ENCODE measurements at regions not wholly inside any gene's neighbourhood (a gene's known extent, or its start where the extent isn't known, plus 50 kb on each side); places are given as distances from the start of the nearest gene placed in this dataset.

DNA sequence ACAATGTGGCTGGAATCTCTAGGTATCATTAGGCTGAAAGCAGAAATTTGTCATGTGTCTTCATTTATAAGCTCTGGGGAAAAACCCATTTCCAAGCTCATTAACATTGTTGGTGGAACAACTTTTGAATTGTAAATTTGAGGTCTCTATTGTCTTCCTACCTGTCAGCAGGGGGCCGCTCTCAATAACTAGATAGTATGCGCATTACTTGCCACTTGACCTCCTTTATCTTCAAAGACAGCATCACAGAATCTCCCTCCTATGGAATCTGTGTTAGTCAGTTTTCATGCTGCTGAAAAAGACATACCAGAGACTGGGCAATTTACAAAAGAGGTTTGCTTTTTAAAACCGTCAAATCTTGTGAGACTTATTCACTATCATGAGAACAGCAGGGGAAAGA is 223.1 kb downstream of the CALCRL start:
- DNase-seq (no peak), ATAC-seq (no peak)
- H3K36me3 Mint-ChIP-seq, result no peaks in the 10 kb centered on the region
- no peaks in the 10 kb centered on the region for H3K9me3 ChIP-seq (ENCODE audit: control insufficient read depth in 2 of 3, low read length in 3 of 3)
- H3K27me3 Mint-ChIP-seq, result peaks cover 0 to 3% (median 0%) of the 10 kb centered on the region in 5 donors
- H3K4me1 ChIP-seq (ENCODE audit: control insufficient read depth in 2 of 2, insufficient read depth in 2 of 2, low read length in 2 of 2), result no peaks in the 10 kb centered on the region
- no peaks in the 10 kb centered on the region for H3K36me3 ChIP-seq (ENCODE audit: control insufficient read depth in 2 of 3, insufficient read depth in 3 of 3, low read length in 3 of 3)
- no peaks in the 10 kb centered on the region for H3K4me1 Mint-ChIP-seq
- intact Hi-C loops (cut with micrococcal nuclease), result no loop called here
- no peak overlapping the region for H3K4me3 ChIP-seq (ENCODE audit: low read length)
- H3K9me3 Mint-ChIP-seq, result peaks cover 0 to 13% (median 6%) of the 10 kb centered on the region in 11 donors
- no peak overlapping the region for H3K27ac ChIP-seq (ENCODE audit: low read depth, low read length)
- no peak overlapping the region for H3K27ac Mint-ChIP-seq
- no peaks in the 10 kb centered on the region for H3K27me3 ChIP-seq (ENCODE audit: control insufficient read depth in 2 of 2, insufficient read depth in 2 of 2, low read length in 2 of 2)
- ChIA-PET POLR2A (no interaction called here), CTCF (no interaction called here)
- no peak overlapping the region for H3K4me3 Mint-ChIP-seq

DNA sequence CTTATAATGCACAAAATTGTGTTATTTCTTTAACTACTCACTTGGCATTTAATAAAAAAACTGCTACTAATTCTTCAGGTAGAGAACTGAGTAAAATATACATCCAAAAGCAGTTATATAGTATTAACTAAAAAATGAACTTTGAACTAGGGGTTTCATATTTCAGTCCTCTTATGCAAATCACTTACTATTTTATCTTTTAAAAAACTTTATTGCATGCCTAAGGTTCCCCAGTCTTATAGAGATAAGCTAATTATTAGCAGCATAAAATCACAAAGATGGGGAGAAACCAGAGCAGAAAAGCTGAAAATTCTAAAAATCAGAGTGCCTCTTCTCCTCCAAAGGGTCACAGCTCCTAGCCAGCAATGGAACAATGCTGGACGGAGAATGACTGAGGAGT is 228.0 kb downstream of the CALCRL start:
- no peak for ATAC-seq
- ChIA-PET CTCF (no interaction called here), POLR2A (no interaction called here)
- Histone ChIP-seq H3K4me1 (ENCODE audit: control insufficient read depth in 2 of 2, insufficient read depth in 2 of 2, low read length in 2 of 2) (no peaks in the 10 kb centered on the region), H3K4me3 (ENCODE audit: low read length) (no peak overlapping the region), H3K36me3 (ENCODE audit: control insufficient read depth in 2 of 3, insufficient read depth in 3 of 3, low read length in 3 of 3) (no peaks in the 10 kb centered on the region), H3K27me3 (ENCODE audit: control insufficient read depth in 2 of 2, insufficient read depth in 2 of 2, low read length in 2 of 2) (no peaks in the 10 kb centered on the region), H3K27ac (ENCODE audit: low read depth, low read length) (no peak overlapping the region), H3K9me3 (ENCODE audit: control insufficient read depth in 2 of 3, low read length in 3 of 3) (no peaks in the 10 kb centered on the region)
- Mint-ChIP-seq H3K4me1 (no peaks in the 10 kb centered on the region), H3K9me3 (peaks cover 0 to 13% (median 4%) of the 10 kb centered on the region in 11 donors), H3K4me3 (no peak overlapping the region), H3K27ac (no peak overlapping the region), H3K36me3 (no peaks in the 10 kb centered on the region), H3K27me3 (peaks cover 0 to 3% (median 0%) of the 10 kb centered on the region in 5 donors)
- intact Hi-C loops (cut with micrococcal nuclease), result no loop called here
- DNase-seq, result no peak

DNA sequence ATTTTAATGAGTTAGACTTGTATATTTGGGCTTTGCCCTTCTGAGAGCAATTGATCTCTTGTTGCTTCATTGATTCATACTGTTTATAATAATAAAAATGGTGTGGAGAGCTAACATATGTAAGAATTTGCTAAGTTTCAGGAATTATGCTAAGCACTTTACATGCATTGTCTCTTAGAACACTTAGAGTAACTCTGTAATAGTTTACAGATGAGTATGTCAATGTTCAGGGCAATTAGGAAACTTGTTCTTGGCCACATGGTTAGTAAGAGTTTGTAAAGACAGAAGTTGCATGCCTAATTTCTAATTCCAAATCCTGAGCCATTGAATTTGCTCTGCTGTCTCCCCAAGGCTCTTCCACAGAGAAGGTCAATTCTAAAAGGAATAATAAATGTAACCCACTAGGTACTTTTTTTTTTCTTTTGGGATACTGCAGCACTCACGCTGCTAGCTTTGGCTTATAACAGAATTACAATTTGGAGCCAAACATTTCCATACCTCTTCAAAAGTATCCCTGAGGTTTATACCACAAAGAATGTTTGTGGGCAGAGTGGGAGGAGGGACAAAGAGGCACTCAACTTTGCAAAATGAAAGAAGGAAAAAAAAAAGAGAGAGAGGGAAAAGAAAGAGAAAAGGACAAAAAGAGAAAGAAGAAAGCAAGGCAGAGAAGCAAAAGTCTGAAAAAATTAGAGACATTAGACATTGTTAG is 232.4 kb downstream of the CALCRL start:
- intact Hi-C loops (cut with micrococcal nuclease), result no loop called here
- H3K36me3 Mint-ChIP-seq, result no peaks in the 10 kb centered on the region
- Histone ChIP-seq H3K36me3 (ENCODE audit: control insufficient read depth in 2 of 3, insufficient read depth in 3 of 3, low read length in 3 of 3) (no peaks in the 10 kb centered on the region), H3K27me3 (ENCODE audit: control insufficient read depth in 2 of 2, insufficient read depth in 2 of 2, low read length in 2 of 2) (no peaks in the 10 kb centered on the region), H3K4me1 (ENCODE audit: control insufficient read depth in 2 of 2, insufficient read depth in 2 of 2, low read length in 2 of 2) (no peaks in the 10 kb centered on the region), H3K4me3 (ENCODE audit: low read length) (no peak overlapping the region), H3K27ac (ENCODE audit: low read depth, low read length) (no peak overlapping the region), H3K9me3 (ENCODE audit: control insufficient read depth in 2 of 3, low read length in 3 of 3) (no peaks in the 10 kb centered on the region)
- no peak for ATAC-seq
- ChIA-PET POLR2A (no interaction called here), CTCF (no interaction called here)
- H3K27me3 Mint-ChIP-seq, result peaks cover 0 to under 1% (median 0%) of the 10 kb centered on the region in 5 donors
- H3K27ac Mint-ChIP-seq, result no peak overlapping the region
- DNase-seq, result no peak
- peaks cover 0 to 8% (median 3%) of the 10 kb centered on the region in 11 donors for H3K9me3 Mint-ChIP-seq
- no peaks in the 10 kb centered on the region for H3K4me1 Mint-ChIP-seq
- H3K4me3 Mint-ChIP-seq, result no peak overlapping the region

DNA sequence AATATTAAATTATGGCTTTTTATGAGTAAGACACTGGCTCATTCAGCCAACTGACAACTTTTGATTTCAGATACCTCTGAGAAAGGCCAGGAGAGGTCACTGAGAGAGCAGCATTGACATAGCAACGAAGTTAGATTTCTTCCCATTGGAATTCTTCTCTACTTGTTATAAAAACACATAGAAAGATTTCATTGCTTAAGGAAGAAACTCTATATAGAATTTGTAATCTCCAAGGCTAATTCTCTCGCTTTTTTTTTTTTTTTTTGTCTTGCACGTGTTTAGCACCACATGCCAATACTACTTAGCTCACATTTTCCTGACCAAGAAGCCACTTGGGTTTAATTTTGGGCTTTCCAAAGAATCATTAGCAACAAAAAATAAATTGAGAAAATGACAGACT is 233.7 kb downstream of the CALCRL start:
- Histone ChIP-seq H3K4me1 (ENCODE audit: control insufficient read depth in 2 of 2, insufficient read depth in 2 of 2, low read length in 2 of 2) (no peaks in the 10 kb centered on the region), H3K36me3 (ENCODE audit: control insufficient read depth in 2 of 3, insufficient read depth in 3 of 3, low read length in 3 of 3) (no peaks in the 10 kb centered on the region), H3K9me3 (ENCODE audit: control insufficient read depth in 2 of 3, low read length in 3 of 3) (no peaks in the 10 kb centered on the region), H3K4me3 (ENCODE audit: low read length) (no peak overlapping the region), H3K27me3 (ENCODE audit: control insufficient read depth in 2 of 2, insufficient read depth in 2 of 2, low read length in 2 of 2) (no peaks in the 10 kb centered on the region), H3K27ac (ENCODE audit: low read depth, low read length) (no peak overlapping the region)
- H3K4me1 Mint-ChIP-seq, result no peaks in the 10 kb centered on the region
- ChIA-PET POLR2A (no interaction called here), CTCF (no interaction called here)
- DNase-seq, result no peak
- intact Hi-C loops (cut with micrococcal nuclease), result no loop called here
- no peaks in the 10 kb centered on the region for H3K27me3 Mint-ChIP-seq
- H3K36me3 Mint-ChIP-seq, result no peaks in the 10 kb centered on the region
- no peak overlapping the region for H3K4me3 Mint-ChIP-seq
- no peak for ATAC-seq
- peaks cover 0 to 12% (median 6%) of the 10 kb centered on the region in 11 donors for H3K9me3 Mint-ChIP-seq
- no peak overlapping the region for H3K27ac Mint-ChIP-seq

DNA sequence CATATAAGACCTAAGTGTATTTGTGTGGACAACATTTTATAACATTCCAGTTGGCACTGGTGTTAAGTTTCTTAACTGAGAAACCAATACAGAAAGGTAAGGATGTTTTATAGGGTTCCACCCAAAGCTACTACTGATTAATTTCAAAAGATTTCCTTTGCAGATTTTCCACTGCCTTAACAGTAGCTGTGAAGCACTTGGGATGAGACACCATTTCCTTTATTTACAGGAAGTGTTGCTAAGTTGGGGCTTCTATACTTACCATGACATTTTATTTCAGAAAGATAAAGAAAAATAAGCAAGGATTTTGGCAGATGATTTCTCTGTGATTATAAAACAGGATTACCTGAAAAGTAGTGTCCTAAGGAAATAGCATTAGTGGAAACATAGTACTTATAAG is 234.3 kb downstream of the CALCRL start:
- H3K4me3 ChIP-seq (ENCODE audit: low read length), result no peak overlapping the region
- H3K4me1 Mint-ChIP-seq, result no peaks in the 10 kb centered on the region
- no peak overlapping the region for H3K27ac Mint-ChIP-seq
- no peaks in the 10 kb centered on the region for H3K36me3 ChIP-seq (ENCODE audit: control insufficient read depth in 2 of 3, insufficient read depth in 3 of 3, low read length in 3 of 3)
- H3K27me3 ChIP-seq (ENCODE audit: control insufficient read depth in 2 of 2, insufficient read depth in 2 of 2, low read length in 2 of 2), result no peaks in the 10 kb centered on the region
- no peak overlapping the region for H3K4me3 Mint-ChIP-seq
- POLR2A ChIA-PET, result no interaction called here
- peaks cover 0 to 16% (median 6%) of the 10 kb centered on the region in 11 donors for H3K9me3 Mint-ChIP-seq
- H3K27ac ChIP-seq (ENCODE audit: low read depth, low read length), result no peak overlapping the region
- H3K4me1 ChIP-seq (ENCODE audit: control insufficient read depth in 2 of 2, insufficient read depth in 2 of 2, low read length in 2 of 2), result no peaks in the 10 kb centered on the region
- DNase-seq (no peak), ATAC-seq (no peak)
- CTCF ChIA-PET, result no interaction called here
- H3K9me3 ChIP-seq (ENCODE audit: control insufficient read depth in 2 of 3, low read length in 3 of 3), result no peaks in the 10 kb centered on the region
- H3K36me3 Mint-ChIP-seq, result no peaks in the 10 kb centered on the region
- no peaks in the 10 kb centered on the region for H3K27me3 Mint-ChIP-seq
- intact Hi-C loops (cut with micrococcal nuclease), result no loop called here

GRCh38 chr2:187210726-187211125 is 237.3 kb downstream of the CALCRL start:
- ChIA-PET POLR2A (interaction anchor here (0.6 kb wide), 1 partner anchor 31 kb away, joined by 3 read pairs; no protein-coding TSS in a partner anchor), CTCF (no interaction called here)
- H3K4me3 Mint-ChIP-seq, result no peak overlapping the region
- no peaks in the 10 kb centered on the region for H3K27me3 Mint-ChIP-seq
- no peak for DNase-seq
- no peak overlapping the region for H3K4me3 ChIP-seq (ENCODE audit: low read length)
- H3K36me3 ChIP-seq (ENCODE audit: control insufficient read depth in 2 of 3, insufficient read depth in 3 of 3, low read length in 3 of 3), result no peaks in the 10 kb centered on the region
- no peak overlapping the region for H3K27ac ChIP-seq (ENCODE audit: low read depth, low read length)
- no peaks in the 10 kb centered on the region for H3K4me1 Mint-ChIP-seq
- no peaks in the 10 kb centered on the region for H3K27me3 ChIP-seq (ENCODE audit: control insufficient read depth in 2 of 2, insufficient read depth in 2 of 2, low read length in 2 of 2)
- ATAC-seq, result no peak
- H3K9me3 Mint-ChIP-seq, result peaks cover 0 to 16% (median 6%) of the 10 kb centered on the region in 11 donors
- no peak overlapping the region for H3K27ac Mint-ChIP-seq
- no peaks in the 10 kb centered on the region for H3K36me3 Mint-ChIP-seq
- intact Hi-C loops (cut with micrococcal nuclease), result no loop called here
- no peaks in the 10 kb centered on the region for H3K9me3 ChIP-seq (ENCODE audit: control insufficient read depth in 2 of 3, low read length in 3 of 3)
- H3K4me1 ChIP-seq (ENCODE audit: control insufficient read depth in 2 of 2, insufficient read depth in 2 of 2, low read length in 2 of 2), result no peaks in the 10 kb centered on the region

DNA sequence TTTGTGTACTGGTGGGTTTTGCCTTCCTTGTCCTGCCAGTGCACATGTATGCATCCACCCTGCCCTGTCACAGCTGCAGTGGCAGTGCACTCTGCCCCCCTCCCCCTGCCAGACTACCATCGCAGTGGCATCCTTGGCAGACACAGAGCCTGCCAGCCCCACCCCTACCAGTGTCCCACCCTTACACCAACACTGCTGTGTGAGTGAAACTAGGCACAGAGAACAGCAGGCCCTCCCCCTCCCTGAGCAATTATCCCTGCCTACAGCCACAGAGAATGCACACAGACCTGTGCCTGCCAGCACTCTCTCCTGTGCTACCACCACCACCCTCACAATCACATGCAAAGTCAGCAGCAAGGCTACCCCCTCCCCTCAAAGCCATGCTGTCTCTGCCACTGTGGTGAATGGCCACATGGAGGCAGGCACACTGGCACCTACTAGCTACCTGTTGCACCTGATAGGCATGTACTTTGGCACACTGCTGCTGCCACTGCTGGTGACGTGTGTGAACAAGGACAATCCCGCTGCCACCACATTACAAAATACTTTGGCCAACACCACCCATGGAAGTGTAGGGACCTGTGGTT is 239.8 kb downstream of the CALCRL start:
- no peak for ATAC-seq
- DNase-seq, result no peak
- Mint-ChIP-seq H3K36me3 (no peaks in the 10 kb centered on the region), H3K27me3 (no peaks in the 10 kb centered on the region), H3K4me1 (no peaks in the 10 kb centered on the region), H3K4me3 (no peak overlapping the region), H3K27ac (no peak overlapping the region), H3K9me3 (peaks cover 0 to 16% (median 6%) of the 10 kb centered on the region in 11 donors)
- Histone ChIP-seq H3K4me3 (ENCODE audit: low read length) (no peak overlapping the region), H3K27ac (ENCODE audit: low read depth, low read length) (no peak overlapping the region), H3K27me3 (ENCODE audit: control insufficient read depth in 2 of 2, insufficient read depth in 2 of 2, low read length in 2 of 2) (no peaks in the 10 kb centered on the region), H3K9me3 (ENCODE audit: control insufficient read depth in 2 of 3, low read length in 3 of 3) (no peaks in the 10 kb centered on the region), H3K4me1 (ENCODE audit: control insufficient read depth in 2 of 2, insufficient read depth in 2 of 2, low read length in 2 of 2) (no peaks in the 10 kb centered on the region), H3K36me3 (ENCODE audit: control insufficient read depth in 2 of 3, insufficient read depth in 3 of 3, low read length in 3 of 3) (no peaks in the 10 kb centered on the region)
- ChIA-PET POLR2A (no interaction called here), CTCF (no interaction called here)
- intact Hi-C loops (cut with micrococcal nuclease), result no loop called here
